Thyroid gland (tissue), 4 donors: ENCODE measurements at regions not wholly inside any gene's neighbourhood (a gene's known extent, or its start where the extent isn't known, plus 50 kb on each side); places are given as distances from the start of the nearest gene placed in this dataset.

Experiments used
- POLR2A ChIP-seq, 2 donors: fragments of 450-650 bp; IDR thresholded peaks; one replicate each; pipeline ENCODE4 v1.6.1; 2017; ENCODE audit warnings: antibody characterized with exemption in 2 of 2, mild to moderate bottlenecking in 2 of 2, moderate library complexity in 1 of 2
- TF ChIP-seq, protein P1 (sequence below), 6 experiments: fragments of 200-600 bp in 3 of 6; fragments of 450-650 bp in 3 of 6; sonication (generic) in 3 of 6; IDR thresholded peaks; one replicate each; pipeline ENCODE4 v1.5.1; 2016 to 2019; ENCODE audit warnings: antibody characterized with exemption in 6 of 6, mild to moderate bottlenecking in 2 of 6, inconsistent platforms in 1 of 6, moderate library complexity in 1 of 6

DNA sequence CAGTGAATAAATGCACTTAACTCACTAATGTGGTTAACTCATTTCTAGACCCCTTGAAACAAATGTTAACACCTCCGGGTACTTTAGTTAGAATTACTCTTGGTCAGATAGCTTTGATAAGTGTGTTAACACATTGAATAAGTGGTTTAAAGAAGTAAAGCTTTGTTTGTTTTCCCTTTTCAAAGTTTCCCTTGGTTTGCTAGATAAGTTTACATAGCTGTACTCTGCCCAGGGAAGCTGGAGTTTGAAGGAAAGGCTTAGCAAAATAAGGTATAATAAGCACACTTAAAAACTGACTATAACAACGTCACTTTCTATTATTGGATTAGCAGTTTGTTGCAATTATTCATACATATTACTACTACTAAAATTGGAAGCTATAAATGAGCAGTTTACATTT is 1233.9 kb upstream of the ADGRL2 start:
- no peak for TF ChIP-seq POLR2A (IDR thresholded peaks at IDR 0.05)
- TF ChIP-seq, protein P1, sequence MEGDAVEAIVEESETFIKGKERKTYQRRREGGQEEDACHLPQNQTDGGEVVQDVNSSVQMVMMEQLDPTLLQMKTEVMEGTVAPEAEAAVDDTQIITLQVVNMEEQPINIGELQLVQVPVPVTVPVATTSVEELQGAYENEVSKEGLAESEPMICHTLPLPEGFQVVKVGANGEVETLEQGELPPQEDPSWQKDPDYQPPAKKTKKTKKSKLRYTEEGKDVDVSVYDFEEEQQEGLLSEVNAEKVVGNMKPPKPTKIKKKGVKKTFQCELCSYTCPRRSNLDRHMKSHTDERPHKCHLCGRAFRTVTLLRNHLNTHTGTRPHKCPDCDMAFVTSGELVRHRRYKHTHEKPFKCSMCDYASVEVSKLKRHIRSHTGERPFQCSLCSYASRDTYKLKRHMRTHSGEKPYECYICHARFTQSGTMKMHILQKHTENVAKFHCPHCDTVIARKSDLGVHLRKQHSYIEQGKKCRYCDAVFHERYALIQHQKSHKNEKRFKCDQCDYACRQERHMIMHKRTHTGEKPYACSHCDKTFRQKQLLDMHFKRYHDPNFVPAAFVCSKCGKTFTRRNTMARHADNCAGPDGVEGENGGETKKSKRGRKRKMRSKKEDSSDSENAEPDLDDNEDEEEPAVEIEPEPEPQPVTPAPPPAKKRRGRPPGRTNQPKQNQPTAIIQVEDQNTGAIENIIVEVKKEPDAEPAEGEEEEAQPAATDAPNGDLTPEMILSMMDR (IDR thresholded peaks at IDR 0.05): no peak
